ENCODE measurements at regions not wholly inside any gene's neighbourhood (a gene's known extent, or its start where the extent isn't known, plus 50 kb on each side); places are given as distances from the start of the nearest gene placed in this dataset.

GRCh38 chr10:111390813-111391563 lies 314.2 kb downstream of the ADRA2A start:
- ATAC-seq (ENCODE audit: poor library complexity) (no peak), DNase-seq (no peak)
- intact Hi-C loops (cut with DNase I), result no loop called here

GRCh38 chr10:111392159-111392558 lies 315.3 kb downstream of the ADRA2A start:
- DNase-seq, result no peak
- no peak for ATAC-seq (ENCODE audit: poor library complexity)

GRCh38 chr10:111392910-111393309 lies 316.1 kb downstream of the ADRA2A start:
- ATAC-seq (ENCODE audit: poor library complexity) (no peak), DNase-seq (no peak)
- intact Hi-C loops (cut with DNase I), result no loop called here

More at GRCh38 chr10:111392159-111392558, 315.3 kb downstream of the ADRA2A start:
- intact Hi-C loops (cut with DNase I), result no loop called here

- no peak for ATAC-seq (ENCODE audit: poor library complexity)
- intact Hi-C loops (cut with DNase I), result no loop called here
- DNase-seq, result no peak
These were observed 333.9 kb downstream of the ADRA2A start for GRCh38 chr10:111410740-111411139.

GRCh38 chr10:111425459-111425858 lies 348.6 kb downstream of the ADRA2A start:
- no peak for ATAC-seq (ENCODE audit: poor library complexity)
- intact Hi-C loops (cut with DNase I), result no loop called here

GRCh38 chr10:111429288-111430028 lies 352.6 kb downstream of the ADRA2A start:
- DNase-seq, result no peak
- intact Hi-C loops (cut with DNase I), result no loop called here
- ATAC-seq (ENCODE audit: poor library complexity), result no peak

More at GRCh38 chr10:111425459-111425858, 348.6 kb downstream of the ADRA2A start:
- no peak for DNase-seq

GRCh38 chr10:111430070-111430469 lies 353.2 kb downstream of the ADRA2A start:
- no peak for ATAC-seq (ENCODE audit: poor library complexity)
- intact Hi-C loops (cut with DNase I), result no loop called here
- DNase-seq, result no peak

- intact Hi-C loops (cut with DNase I), result no loop called here
- DNase-seq (no peak), ATAC-seq (ENCODE audit: poor library complexity) (no peak)
These were observed 355.8 kb downstream of the ADRA2A start for GRCh38 chr10:111432588-111432987.

GRCh38 chr10:111435871-111436270 lies 359.0 kb downstream of the ADRA2A start:
- intact Hi-C loops (cut with DNase I), result no loop called here
- no peak for ATAC-seq (ENCODE audit: poor library complexity)

GRCh38 chr10:111439034-111439842 lies 362.4 kb downstream of the ADRA2A start:
- ATAC-seq (ENCODE audit: poor library complexity) (no peak), DNase-seq (no peak)
- intact Hi-C loops (cut with DNase I), result no loop called here

More at GRCh38 chr10:111435871-111436270, 359.0 kb downstream of the ADRA2A start:
- no peak for DNase-seq

- intact Hi-C loops (cut with DNase I), result no loop called here
- DNase-seq (no peak), ATAC-seq (ENCODE audit: poor library complexity) (no peak)
These were observed 363.7 kb downstream of the ADRA2A start for GRCh38 chr10:111440501-111440900.

GRCh38 chr10:111445667-111446066 lies 368.8 kb downstream of the ADRA2A start:
- DNase-seq (no peak), ATAC-seq (ENCODE audit: poor library complexity) (no peak)
- intact Hi-C loops (cut with DNase I), result no loop called here

- ATAC-seq (ENCODE audit: poor library complexity), result no peak
- DNase-seq, result no peak
- intact Hi-C loops (cut with DNase I), result no loop called here
These were observed 370.1 kb downstream of the ADRA2A start for GRCh38 chr10:111446966-111447365.

GRCh38 chr10:111452153-111452552 lies 375.3 kb downstream of the ADRA2A start:
- ATAC-seq (ENCODE audit: poor library complexity) (no peak), DNase-seq (no peak)
- intact Hi-C loops (cut with DNase I), result no loop called here

- ATAC-seq (ENCODE audit: poor library complexity), result no peak
- intact Hi-C loops (cut with DNase I), result no loop called here
- no peak for DNase-seq
These were observed 379.1 kb downstream of the ADRA2A start for GRCh38 chr10:111455776-111456426.

- DNase-seq (no peak), ATAC-seq (ENCODE audit: poor library complexity) (no peak)
- intact Hi-C loops (cut with DNase I), result no loop called here
These were observed 381.4 kb downstream of the ADRA2A start for GRCh38 chr10:111458256-111458655.

- ATAC-seq (ENCODE audit: poor library complexity) (no peak), DNase-seq (no peak)
- intact Hi-C loops (cut with DNase I), result no loop called here
These were observed 383.1 kb downstream of the ADRA2A start for GRCh38 chr10:111459967-111460366.

GRCh38 chr10:111472445-111472844 lies 395.6 kb downstream of the ADRA2A start:
- DNase-seq, result no peak
- ATAC-seq (ENCODE audit: poor library complexity), result no peak
- intact Hi-C loops (cut with DNase I), result no loop called here

- DNase-seq, result no peak
- intact Hi-C loops (cut with DNase I), result no loop called here
- ATAC-seq (ENCODE audit: poor library complexity), result no peak
These were observed 396.5 kb downstream of the ADRA2A start for GRCh38 chr10:111473361-111473760.

Data from Right ventricle myocardium superior (tissue), 1 donor.